Spleen (tissue), 7 donors: ENCODE measurements at regions not wholly inside any gene's neighbourhood (a gene's known extent, or its start where the extent isn't known, plus 50 kb on each side); places are given as distances from the start of the nearest gene placed in this dataset.
"Not testable (repeated sequence)": the region's sequence is repeated elsewhere in the genome, so short reads cannot be mapped to it uniquely, and the experiment has no call there.

Source experiments
- POLR2A ChIP-seq, 3 donors: fragments of 450-650 bp; IDR thresholded peaks; one replicate each; pipeline ENCODE4 v1.5.1; 2017; ENCODE audit warnings: antibody characterized with exemption in 3 of 3, mild to moderate bottlenecking in 1 of 3
- POLR2AphosphoS5 ChIP-seq, 3 donors: sonication (generic); formaldehyde crosslinking; IDR thresholded peaks; one replicate each; pipeline ENCODE4 v1.5.1; 2017; ENCODE audit warnings: antibody characterized with exemption in 3 of 3
- TF ChIP-seq, protein P1 (sequence below), 11 experiments: fragments of 200-600 bp in 7 of 11; fragments of 450-650 bp in 4 of 11; sonication (generic) in 4 of 11; IDR thresholded peaks in 8 of 11; conservative IDR thresholded peaks in 3 of 11; 1 replicate in 7 of 11; 2 replicates in 4 of 11; pipeline versions ENCODE4 v1.4.0 to v1.8.0; 2016 to 2021; ENCODE audit warnings: antibody characterized with exemption in 11 of 11, inconsistent platforms in 4 of 11, mild to moderate bottlenecking in 1 of 11
- donor health status: DM: no; HTN: no; CAD: no; lungs with moderate emphysema.
- donor health status: DM: no; HTN: no; CAD: no.
- donor health status: DM: no; HTN: no; CAD: no.

- TF ChIP-seq, protein P1, sequence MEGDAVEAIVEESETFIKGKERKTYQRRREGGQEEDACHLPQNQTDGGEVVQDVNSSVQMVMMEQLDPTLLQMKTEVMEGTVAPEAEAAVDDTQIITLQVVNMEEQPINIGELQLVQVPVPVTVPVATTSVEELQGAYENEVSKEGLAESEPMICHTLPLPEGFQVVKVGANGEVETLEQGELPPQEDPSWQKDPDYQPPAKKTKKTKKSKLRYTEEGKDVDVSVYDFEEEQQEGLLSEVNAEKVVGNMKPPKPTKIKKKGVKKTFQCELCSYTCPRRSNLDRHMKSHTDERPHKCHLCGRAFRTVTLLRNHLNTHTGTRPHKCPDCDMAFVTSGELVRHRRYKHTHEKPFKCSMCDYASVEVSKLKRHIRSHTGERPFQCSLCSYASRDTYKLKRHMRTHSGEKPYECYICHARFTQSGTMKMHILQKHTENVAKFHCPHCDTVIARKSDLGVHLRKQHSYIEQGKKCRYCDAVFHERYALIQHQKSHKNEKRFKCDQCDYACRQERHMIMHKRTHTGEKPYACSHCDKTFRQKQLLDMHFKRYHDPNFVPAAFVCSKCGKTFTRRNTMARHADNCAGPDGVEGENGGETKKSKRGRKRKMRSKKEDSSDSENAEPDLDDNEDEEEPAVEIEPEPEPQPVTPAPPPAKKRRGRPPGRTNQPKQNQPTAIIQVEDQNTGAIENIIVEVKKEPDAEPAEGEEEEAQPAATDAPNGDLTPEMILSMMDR (IDR thresholded peaks at IDR 0.05 in 8 of 11, conservative IDR thresholded peaks at IDR 0.05 in 3 of 11) = not testable (repeated sequence)
- TF ChIP-seq POLR2A, POLR2AphosphoS5 (IDR thresholded peaks at IDR 0.05): not testable (repeated sequence)
These were observed 134.1 kb upstream of the PALS2 start for GRCh38 chr7:24439104-24439503.
